GM21367 (cell line): ENCODE measurements at regions not wholly inside any gene's neighbourhood (a gene's known extent, or its start where the extent isn't known, plus 50 kb on each side); places are given as distances from the start of the nearest gene placed in this dataset.
"Not testable (repeated sequence)": the region's sequence is repeated elsewhere in the genome, so short reads cannot be mapped to it uniquely, and the experiment has no call there.

Experiments
- ATAC-seq: cut with Tn5 transposase; IDR thresholded peaks from one replicate; pipeline ENCODE4 v1.9.1; 2021; ENCODE audit not compliant: unreplicated experiment

DNA sequence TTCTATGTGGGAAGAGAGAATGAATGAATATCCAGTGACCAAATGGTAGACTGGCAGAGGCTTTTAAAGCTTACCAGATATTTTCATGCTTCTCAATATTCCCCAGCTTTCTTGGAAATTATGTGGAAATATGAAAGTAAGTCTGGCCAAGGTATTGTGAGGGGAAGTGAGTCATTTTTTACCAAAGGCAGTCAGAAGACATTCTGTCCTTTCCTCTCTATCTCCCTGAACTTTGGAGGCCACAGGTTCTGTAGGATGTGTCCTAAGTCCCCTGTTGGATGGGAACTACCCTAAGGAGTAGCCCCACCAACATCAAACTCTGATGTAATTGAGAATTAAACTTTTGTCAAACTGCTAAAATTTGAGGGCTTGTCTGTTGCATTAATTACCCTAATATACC lies 593.8 kb upstream of the NRSN1 start:
- no peak for ATAC-seq

- ATAC-seq = no peak
These were observed 592.7 kb upstream of the NRSN1 start for GRCh38 chr6:23533311-23533710.

GRCh38 chr6:23533944-23534343 lies 592.1 kb upstream of the NRSN1 start:
- ATAC-seq = no peak

DNA sequence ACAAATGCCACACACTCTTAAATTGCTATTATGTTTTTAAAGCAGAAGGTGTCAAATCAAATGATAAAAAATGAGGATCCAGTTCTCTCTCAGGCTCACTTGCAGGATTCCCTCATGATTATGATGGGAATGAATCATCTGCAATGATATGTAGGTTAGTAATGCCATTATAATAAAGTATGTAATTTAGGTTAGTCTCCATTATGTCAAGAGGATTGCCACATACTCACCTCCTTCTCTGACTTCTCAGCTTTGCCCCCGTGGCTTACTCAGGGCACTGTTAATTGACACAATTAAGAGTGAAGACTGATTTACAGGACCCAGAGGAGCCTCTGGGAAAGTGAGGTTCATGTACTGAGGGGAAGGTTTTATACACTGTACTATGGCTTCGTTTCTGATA lies 591.7 kb upstream of the NRSN1 start:
- no peak for ATAC-seq

- ATAC-seq = no peak
These were observed 590.9 kb upstream of the NRSN1 start for GRCh38 chr6:23535101-23535500.

DNA sequence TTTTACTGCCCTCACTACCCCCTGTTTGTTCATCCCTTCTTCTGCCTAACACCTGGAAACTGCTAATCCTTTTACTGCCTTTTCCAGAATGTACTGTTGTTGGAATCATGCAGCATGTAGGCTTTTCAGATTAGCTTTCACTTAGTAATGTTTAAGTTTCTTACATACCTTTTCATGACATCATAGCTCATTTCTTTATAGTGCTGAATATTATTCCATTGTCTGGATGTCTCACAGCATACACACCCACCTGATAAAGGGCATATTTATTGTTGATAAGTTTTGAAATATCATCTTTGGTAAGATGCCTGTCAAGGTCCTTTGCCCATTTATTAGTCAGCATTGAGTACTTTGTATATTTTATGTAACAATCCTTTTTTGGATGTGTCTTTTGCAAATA lies 588.2 kb upstream of the NRSN1 start:
- ATAC-seq = no peak

DNA sequence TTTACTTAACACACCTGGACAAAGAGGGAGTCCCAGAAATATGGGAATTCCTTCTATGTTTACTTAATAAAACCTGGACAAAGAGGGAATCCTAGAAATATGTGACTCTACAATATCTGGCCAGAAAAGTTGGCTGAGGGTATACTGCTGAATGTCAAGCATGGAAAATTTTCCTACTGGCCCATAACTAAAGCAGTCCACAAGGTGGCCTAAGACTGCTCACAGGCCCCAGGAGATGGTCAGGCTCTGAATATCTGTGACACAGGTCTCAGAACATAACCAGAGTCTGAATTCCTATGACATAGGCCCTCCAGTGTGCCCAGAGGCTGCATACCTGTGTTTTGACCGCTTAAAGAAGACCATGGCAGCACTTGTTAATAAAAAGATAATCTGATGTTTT lies 578.2 kb upstream of the NRSN1 start:
- no peak for ATAC-seq

GRCh38 chr6:23554953-23555352 lies 571.1 kb upstream of the NRSN1 start:
- not testable (repeated sequence) for ATAC-seq

GRCh38 chr6:23559587-23560343 lies 566.2 kb upstream of the NRSN1 start:
- no peak for ATAC-seq

DNA sequence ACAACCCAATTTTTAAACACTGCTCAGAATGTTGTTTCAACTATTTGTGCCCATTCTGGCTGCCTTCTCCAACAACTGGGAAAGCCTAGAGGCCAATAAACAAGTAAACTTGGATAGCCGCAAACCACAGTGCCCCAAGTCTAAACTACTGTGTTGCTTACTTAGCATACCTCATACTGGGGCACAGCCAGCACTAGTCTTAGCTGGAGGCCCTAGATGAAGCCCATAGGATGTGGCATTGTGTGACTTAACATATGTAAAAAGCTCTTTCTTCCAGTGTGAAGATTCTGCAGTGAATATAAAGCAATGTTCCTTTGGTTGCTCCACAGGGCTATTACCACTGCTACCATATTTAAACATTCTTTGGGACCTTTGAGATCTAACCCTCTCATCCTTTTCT lies 564.3 kb upstream of the NRSN1 start:
- ATAC-seq = no peak

DNA sequence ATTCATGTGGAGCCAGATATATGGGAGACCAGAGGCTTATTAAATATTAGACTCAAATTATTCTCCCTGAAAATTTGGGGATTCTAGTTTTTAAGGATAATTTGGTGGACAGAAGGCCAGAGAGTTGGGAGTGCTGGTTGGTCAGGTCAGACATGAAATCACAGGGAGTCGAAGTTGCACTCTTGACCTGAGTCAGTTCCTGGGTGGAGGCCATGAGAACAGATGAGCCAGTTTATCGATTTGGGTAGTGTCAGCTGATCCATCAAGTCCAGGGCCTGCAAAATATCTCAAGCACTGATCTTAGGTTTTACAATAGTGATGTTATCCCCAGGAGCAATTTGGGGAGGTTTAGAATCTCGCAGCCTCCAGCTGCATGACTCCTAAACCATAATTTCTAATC lies 563.5 kb upstream of the NRSN1 start:
- ATAC-seq = no peak

GRCh38 chr6:23563323-23563722 lies 562.7 kb upstream of the NRSN1 start:
- ATAC-seq = no peak

DNA sequence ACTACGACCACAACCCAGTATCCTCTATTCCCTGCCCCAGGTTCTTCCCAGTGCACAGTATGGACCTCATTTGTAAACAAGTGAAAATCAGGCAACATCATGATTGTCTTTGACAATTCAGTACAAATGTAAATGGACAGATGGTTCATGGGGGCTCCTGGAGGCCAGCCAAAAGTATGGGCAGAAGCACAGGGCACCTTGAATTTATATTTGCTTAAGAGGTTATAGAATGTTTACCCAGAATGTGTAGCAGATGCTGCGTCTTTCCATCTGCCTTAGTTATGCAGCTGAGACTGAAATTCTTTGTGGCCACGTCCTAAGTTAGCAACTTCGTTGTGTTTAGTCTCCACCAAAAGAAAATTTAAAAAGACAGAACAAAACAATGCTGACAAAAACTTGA lies 559.6 kb upstream of the NRSN1 start:
- no peak for ATAC-seq

DNA sequence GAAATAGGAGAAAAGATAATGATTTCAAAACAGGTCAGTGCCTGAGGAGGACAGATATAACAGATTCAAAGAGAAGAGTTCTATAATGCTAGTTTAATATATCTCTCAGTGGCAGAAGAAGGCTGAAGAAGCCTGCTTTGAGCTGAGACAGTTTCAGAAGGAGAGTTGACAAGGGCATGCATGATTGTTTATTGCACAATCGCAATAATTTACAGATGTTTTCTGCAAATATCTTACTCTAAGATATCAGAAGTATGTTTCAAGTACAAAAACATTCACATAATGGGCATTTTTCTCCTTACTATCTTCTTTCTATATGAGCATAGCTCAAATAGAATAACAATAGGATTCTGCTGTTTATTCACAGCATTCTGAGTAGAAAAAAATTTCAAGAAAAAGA lies 557.7 kb upstream of the NRSN1 start:
- no peak for ATAC-seq

- ATAC-seq = no peak
These were observed 541.8 kb upstream of the NRSN1 start for GRCh38 chr6:23584134-23584763.

DNA sequence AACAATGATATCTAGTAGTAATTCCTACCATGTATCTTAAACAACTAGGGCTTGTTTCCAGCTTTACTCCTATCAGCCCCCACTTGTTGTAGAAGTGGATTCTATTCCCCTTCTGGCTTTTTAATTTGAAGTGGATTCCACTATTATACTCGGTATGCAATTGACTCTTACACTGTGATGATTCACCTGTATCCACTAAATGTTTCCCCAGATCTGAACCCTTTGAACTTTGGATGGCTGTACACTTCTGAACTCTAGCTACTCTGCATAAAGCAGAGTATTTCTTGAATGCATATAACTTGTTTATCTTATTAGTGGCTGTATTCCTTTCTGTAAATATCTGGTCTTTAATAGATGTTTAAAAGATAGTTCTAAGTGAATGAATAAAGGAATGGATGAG lies 538.4 kb upstream of the NRSN1 start:
- ATAC-seq = no peak

- ATAC-seq = no peak
These were observed 536.2 kb upstream of the NRSN1 start for GRCh38 chr6:23589811-23590210.

DNA sequence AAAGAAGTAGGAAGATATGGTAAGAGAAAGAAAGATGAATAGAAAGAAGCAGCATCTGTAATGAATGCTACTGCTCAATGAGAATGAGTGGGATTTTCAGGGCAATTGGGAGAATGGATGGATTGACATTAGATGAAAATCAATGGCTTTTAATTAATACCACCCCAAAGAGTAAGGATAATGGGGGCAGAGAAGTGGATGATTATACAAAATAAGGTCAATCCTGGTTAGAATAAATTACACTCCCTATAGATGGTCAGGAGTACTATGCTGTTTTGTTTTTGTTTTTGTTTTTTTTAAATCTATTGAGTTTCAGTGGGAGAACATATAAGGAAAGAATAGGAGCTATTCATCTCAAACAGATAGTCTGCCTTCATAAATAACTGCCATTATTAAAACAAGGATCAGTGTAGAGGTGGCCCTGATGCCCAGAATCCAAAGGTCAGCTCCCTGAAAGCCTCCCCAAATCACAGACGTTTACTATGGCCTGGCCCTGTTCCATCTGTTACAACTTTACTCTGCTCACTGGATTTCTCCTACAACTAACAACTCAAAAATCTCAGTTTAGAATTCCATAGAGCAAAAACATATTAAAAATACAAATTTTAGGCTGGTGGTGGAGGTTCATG lies 535.4 kb upstream of the NRSN1 start:
- no peak for ATAC-seq

DNA sequence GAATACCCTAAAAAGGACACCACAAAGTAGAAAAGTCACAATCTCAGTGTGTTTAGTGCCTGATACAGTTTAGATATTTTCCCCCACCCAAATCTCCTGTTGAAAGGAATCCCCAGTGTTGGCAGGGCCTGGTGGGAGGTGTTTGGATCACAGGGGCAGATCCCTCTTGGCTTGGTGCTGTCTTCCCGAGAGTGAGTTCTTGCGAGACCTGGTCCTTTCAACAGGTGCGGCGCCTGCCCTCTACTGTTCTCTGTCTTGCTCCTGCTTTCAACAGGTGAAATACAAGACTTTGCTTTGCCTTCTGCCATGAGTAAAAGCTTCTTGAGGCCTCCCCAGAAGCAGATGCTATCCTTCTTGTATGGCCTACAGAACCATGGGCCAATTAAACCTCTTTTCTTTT lies 534.3 kb upstream of the NRSN1 start:
- ATAC-seq = no peak

- ATAC-seq = no peak
These were observed 525.9 kb upstream of the NRSN1 start for GRCh38 chr6:23600118-23600517.

DNA sequence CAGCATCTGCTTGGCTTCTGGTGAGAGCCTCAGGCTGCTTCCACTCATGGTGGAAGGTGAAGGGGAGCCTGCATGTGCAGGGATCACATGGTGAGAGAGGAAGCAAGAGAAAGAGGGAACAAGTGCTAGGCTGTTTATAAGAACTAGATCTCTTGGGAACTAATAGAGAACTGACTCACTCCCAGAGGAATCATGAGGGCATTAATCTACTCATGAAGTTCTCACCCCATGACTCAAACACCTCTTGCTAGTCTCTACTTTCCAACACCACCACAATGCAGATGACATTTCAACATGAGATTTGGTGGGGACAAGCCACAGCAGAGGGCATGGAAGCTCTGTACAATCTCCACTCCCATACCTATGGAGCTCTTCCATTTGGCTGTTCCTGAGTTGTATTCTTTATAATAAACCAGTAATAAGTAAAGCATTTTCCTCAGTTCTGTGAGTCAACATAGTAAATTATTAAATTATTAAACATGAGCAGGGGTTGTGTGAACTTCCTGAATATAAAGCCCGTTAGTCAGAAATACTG lies 524.1 kb upstream of the NRSN1 start:
- no peak for ATAC-seq

- no peak for ATAC-seq
These were observed 517.0 kb upstream of the NRSN1 start for GRCh38 chr6:23608931-23609435.
